ENCODE measurements at regions not wholly inside any gene's neighbourhood (a gene's known extent, or its start where the extent isn't known, plus 50 kb on each side); places are given as distances from the start of the nearest gene placed in this dataset.

DNA sequence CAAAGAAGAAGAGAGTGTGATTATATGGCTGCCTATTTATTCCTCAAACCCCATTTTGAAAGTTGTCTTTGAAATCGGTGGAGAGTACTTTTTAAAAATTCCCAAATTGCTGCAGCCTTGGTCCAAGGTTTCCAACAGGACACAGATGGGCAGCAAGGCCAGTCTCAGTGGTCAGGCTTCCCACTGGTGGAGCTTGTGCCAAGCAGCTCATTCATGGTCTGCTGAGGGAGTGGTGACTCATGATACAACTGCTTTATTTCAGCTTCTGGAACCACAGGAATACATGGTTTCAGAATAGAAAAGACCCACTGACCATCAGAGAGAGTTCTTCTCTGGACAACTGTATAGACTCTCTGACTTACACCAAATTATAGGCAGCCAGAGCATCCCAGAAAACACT lies 673.1 kb upstream of the KLF4 start:
- TF ChIP-seq, protein P1, sequence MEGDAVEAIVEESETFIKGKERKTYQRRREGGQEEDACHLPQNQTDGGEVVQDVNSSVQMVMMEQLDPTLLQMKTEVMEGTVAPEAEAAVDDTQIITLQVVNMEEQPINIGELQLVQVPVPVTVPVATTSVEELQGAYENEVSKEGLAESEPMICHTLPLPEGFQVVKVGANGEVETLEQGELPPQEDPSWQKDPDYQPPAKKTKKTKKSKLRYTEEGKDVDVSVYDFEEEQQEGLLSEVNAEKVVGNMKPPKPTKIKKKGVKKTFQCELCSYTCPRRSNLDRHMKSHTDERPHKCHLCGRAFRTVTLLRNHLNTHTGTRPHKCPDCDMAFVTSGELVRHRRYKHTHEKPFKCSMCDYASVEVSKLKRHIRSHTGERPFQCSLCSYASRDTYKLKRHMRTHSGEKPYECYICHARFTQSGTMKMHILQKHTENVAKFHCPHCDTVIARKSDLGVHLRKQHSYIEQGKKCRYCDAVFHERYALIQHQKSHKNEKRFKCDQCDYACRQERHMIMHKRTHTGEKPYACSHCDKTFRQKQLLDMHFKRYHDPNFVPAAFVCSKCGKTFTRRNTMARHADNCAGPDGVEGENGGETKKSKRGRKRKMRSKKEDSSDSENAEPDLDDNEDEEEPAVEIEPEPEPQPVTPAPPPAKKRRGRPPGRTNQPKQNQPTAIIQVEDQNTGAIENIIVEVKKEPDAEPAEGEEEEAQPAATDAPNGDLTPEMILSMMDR (IDR thresholded peaks at IDR 0.05; ENCODE audit: low read depth, low read length): no peak
- no peak for TF ChIP-seq EZH2phosphoT487 (IDR thresholded peaks at IDR 0.05; ENCODE audit: low read depth)
